GM12878 (cell line): ENCODE measurements at regions not wholly inside any gene's neighbourhood (a gene's known extent, or its start where the extent isn't known, plus 50 kb on each side); places are given as distances from the start of the nearest gene placed in this dataset.

Experiments used
- BMI1 ChIP-seq: fragments of 450-650 bp; IDR thresholded peaks from 2 replicates; pipeline ENCODE4 v1.6.1; 2016; ENCODE audit warnings: mild to moderate bottlenecking, moderate library complexity, borderline replicate concordance
- CTCF ChIP-seq, 3 experiments: IDR thresholded peaks in 2 of 3; conservative IDR thresholded peaks in 1 of 3; 2 replicates each; pipeline ENCODE4 v1.5.1; 2011; ENCODE audit warnings: low read depth in 3 of 3, low read length in 3 of 3, mild to moderate bottlenecking in 3 of 3, control low read depth in 2 of 3, moderate library complexity in 2 of 3, inconsistent platforms in 1 of 3, mixed read lengths in 1 of 3; ENCODE audit not compliant: control insufficient read depth in 2 of 3, insufficient read depth in 1 of 3; ENCODE audit errors: extremely low read depth in 1 of 3
- GABPA ChIP-seq: IDR thresholded peaks from 2 replicates; pipeline ENCODE4 v1.6.1; 2014; ENCODE audit warnings: antibody characterized with exemption, low read depth, mild to moderate bottlenecking, inconsistent platforms
- SMARCA5 ChIP-seq: fragments of 450-650 bp; IDR thresholded peaks from 2 replicates; pipeline ENCODE4 v1.6.1; 2017; ENCODE audit warnings: mild to moderate bottlenecking
- SRF ChIP-seq, 2 experiments: IDR thresholded peaks; 2 replicates each; pipeline ENCODE4 v1.6.1; 2011; ENCODE audit warnings: low read depth in 2 of 2, low read length in 2 of 2, mild to moderate bottlenecking in 1 of 2, moderate library complexity in 1 of 2

- TF ChIP-seq CTCF (IDR thresholded peaks at IDR 0.05 in 2 of 3, conservative IDR thresholded peaks at IDR 0.05 in 1 of 3; ENCODE audit: control insufficient read depth in 2 of 3, extremely low read depth in 1 of 3, insufficient read depth in 1 of 3, low read depth in 3 of 3, low read length in 3 of 3) = no peak
- TF ChIP-seq SRF (IDR thresholded peaks at IDR 0.05; ENCODE audit: low read depth in 2 of 2, low read length in 2 of 2) = no peak
- no peak for TF ChIP-seq BMI1
- no peak for TF ChIP-seq SMARCA5
- no peak for TF ChIP-seq GABPA
These were observed 72.1 kb downstream of the DISP1 start for GRCh38 chr1:222886878-222887351.
